H1 (cell line): ENCODE measurements at regions not wholly inside any gene's neighbourhood (a gene's known extent, or its start where the extent isn't known, plus 50 kb on each side); places are given as distances from the start of the nearest gene placed in this dataset.

Source experiments
- BRCA1 ChIP-seq: IDR thresholded peaks from 2 replicates; pipeline ENCODE4 v1.6.1; 2012; ENCODE audit warnings: low read depth, low read length, improper control_type of control experiment
- CREB1 ChIP-seq: IDR thresholded peaks from 2 replicates; pipeline ENCODE4 v1.6.1; 2012; ENCODE audit warnings: inconsistent platforms
- EP300 ChIP-seq, 2 experiments: IDR thresholded peaks; 1 replicate in 1 of 2; 2 replicates in 1 of 2; pipeline ENCODE4 v1.6.1; 2011 to 2012; ENCODE audit warnings: low read depth in 2 of 2, low read length in 2 of 2, mild to moderate bottlenecking in 2 of 2, borderline replicate concordance in 1 of 2, inconsistent platforms in 1 of 2, moderate library complexity in 1 of 2
- EZH2 ChIP-seq: fragments of 200-600 bp; sonication (generic); IDR thresholded peaks from 2 replicates; pipeline ENCODE4 v1.7.1; 2012; ENCODE audit warnings: low read depth, mild to moderate bottlenecking, moderate library complexity, low read length, inconsistent platforms; ENCODE audit not compliant: severe bottlenecking
- JUN ChIP-seq: IDR thresholded peaks from 2 replicates; pipeline ENCODE4 v1.6.1; 2011; ENCODE audit warnings: low read depth, mild to moderate bottlenecking, improper control_type of control experiment, low read length
- JUND ChIP-seq: IDR thresholded peaks from 2 replicates; pipeline ENCODE4 v1.6.1; 2011; ENCODE audit warnings: mild to moderate bottlenecking, improper control_type of control experiment, low read length
- KDM5A ChIP-seq: fragments of 200-600 bp; IDR thresholded peaks from 2 replicates; pipeline ENCODE4 v1.7.1; 2012; ENCODE audit warnings: mild to moderate bottlenecking, low read length, inconsistent platforms, mixed read lengths
- POLR2AphosphoS5 ChIP-seq: IDR thresholded peaks from 2 replicates; pipeline ENCODE4 v1.6.1; 2011; ENCODE audit warnings: low read depth, low read length
- RAD21 ChIP-seq, 2 experiments: IDR thresholded peaks in 1 of 2; conservative IDR thresholded peaks in 1 of 2; 2 replicates each; pipeline ENCODE4 v1.6.1; 2011; ENCODE audit warnings: low read depth in 2 of 2, low read length in 2 of 2, improper control_type of control experiment in 1 of 2, inconsistent platforms in 1 of 2, mild to moderate bottlenecking in 1 of 2, moderate library complexity in 1 of 2
- SIN3A ChIP-seq, 2 experiments: IDR thresholded peaks in 1 of 2; conservative IDR thresholded peaks in 1 of 2; 2 replicates each; pipeline ENCODE4 v1.6.1; 2011 to 2012; ENCODE audit warnings: low read length in 2 of 2, improper control_type of control experiment in 1 of 2, low read depth in 1 of 2, mild to moderate bottlenecking in 1 of 2
- SP2 ChIP-seq: IDR thresholded peaks from 2 replicates; pipeline ENCODE4 v1.6.1; 2012; ENCODE audit warnings: mild to moderate bottlenecking, low read length, inconsistent platforms
- TF ChIP-seq, protein P1 (sequence below), 3 experiments: IDR thresholded peaks; 1 replicate in 2 of 3; 2 replicates in 1 of 3; pipeline versions ENCODE4 v1.5.1 to v1.6.1; 2011; ENCODE audit warnings: low read length in 3 of 3, mild to moderate bottlenecking in 3 of 3, inconsistent platforms in 2 of 3, low read depth in 1 of 3, moderate library complexity in 1 of 3; ENCODE audit not compliant: insufficient read depth in 1 of 3; ENCODE audit errors: control extremely low read depth in 1 of 3
- TF ChIP-seq, protein P2 (sequence below): IDR thresholded peaks from 2 replicates; pipeline ENCODE4 v1.6.1; 2012; ENCODE audit warnings: inconsistent platforms
- TF ChIP-seq, protein P3 (sequence below): IDR thresholded peaks from 2 replicates; pipeline ENCODE4 v1.6.1; 2011; ENCODE audit warnings: low read depth, mild to moderate bottlenecking, low read length; ENCODE audit not compliant: insufficient read depth

DNA sequence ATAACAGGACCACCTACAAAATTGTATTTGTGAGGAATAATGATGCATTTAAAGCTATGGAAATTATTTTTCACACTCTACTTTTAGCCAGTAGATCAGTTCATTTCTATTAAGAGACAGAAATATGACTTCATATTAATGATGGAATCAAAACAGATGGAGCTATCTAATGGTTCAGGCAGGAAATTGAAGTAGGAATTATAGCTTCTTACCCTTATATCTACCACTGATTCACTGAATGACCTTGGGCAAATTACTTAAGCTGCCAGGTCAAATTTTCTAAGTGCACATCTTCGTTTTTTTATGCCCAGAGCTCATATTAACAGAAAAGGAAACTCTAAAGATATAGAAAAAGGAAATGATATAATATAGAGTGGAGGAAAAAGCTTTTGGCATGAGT lies 323.1 kb downstream of the PCDH10 start:
- TF ChIP-seq SP2 (no peak), JUN (no peak), JUND (no peak), EZH2 (no peak), RAD21 (IDR thresholded peaks at IDR 0.05 in 1 of 2, conservative IDR thresholded peaks at IDR 0.05 in 1 of 2; ENCODE audit: low read depth in 2 of 2, low read length in 2 of 2) (no peak), SIN3A (conservative IDR thresholded peaks at IDR 0.05 in 1 of 2, IDR thresholded peaks at IDR 0.05 in 1 of 2; ENCODE audit: low read depth in 1 of 2, low read length in 2 of 2) (no peak), BRCA1 (no peak), KDM5A (no peak), POLR2AphosphoS5 (no peak), CREB1 (no peak), EP300 (IDR thresholded peaks at IDR 0.05; ENCODE audit: borderline replicate concordance in 1 of 2, low read depth in 2 of 2, low read length in 2 of 2) (no peak)
- TF ChIP-seq, protein P1, sequence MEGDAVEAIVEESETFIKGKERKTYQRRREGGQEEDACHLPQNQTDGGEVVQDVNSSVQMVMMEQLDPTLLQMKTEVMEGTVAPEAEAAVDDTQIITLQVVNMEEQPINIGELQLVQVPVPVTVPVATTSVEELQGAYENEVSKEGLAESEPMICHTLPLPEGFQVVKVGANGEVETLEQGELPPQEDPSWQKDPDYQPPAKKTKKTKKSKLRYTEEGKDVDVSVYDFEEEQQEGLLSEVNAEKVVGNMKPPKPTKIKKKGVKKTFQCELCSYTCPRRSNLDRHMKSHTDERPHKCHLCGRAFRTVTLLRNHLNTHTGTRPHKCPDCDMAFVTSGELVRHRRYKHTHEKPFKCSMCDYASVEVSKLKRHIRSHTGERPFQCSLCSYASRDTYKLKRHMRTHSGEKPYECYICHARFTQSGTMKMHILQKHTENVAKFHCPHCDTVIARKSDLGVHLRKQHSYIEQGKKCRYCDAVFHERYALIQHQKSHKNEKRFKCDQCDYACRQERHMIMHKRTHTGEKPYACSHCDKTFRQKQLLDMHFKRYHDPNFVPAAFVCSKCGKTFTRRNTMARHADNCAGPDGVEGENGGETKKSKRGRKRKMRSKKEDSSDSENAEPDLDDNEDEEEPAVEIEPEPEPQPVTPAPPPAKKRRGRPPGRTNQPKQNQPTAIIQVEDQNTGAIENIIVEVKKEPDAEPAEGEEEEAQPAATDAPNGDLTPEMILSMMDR (IDR thresholded peaks at IDR 0.05; ENCODE audit: control extremely low read depth in 1 of 3, insufficient read depth in 1 of 3, low read depth in 1 of 3, low read length in 3 of 3), result no peak
- TF ChIP-seq, protein P2, sequence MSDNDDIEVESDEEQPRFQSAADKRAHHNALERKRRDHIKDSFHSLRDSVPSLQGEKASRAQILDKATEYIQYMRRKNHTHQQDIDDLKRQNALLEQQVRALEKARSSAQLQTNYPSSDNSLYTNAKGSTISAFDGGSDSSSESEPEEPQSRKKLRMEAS, result no peak
- TF ChIP-seq, protein P3, sequence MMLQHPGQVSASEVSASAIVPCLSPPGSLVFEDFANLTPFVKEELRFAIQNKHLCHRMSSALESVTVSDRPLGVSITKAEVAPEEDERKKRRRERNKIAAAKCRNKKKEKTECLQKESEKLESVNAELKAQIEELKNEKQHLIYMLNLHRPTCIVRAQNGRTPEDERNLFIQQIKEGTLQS, result no peak
